AG04450 (cell line): ENCODE measurements at regions not wholly inside any gene's neighbourhood (a gene's known extent, or its start where the extent isn't known, plus 50 kb on each side); places are given as distances from the start of the nearest gene placed in this dataset.

ENCODE experiments used
- CTCF ChIA-PET: fragments of 300-600, 350-600 bp; formaldehyde crosslinking; extraction: SDS; loops from one replicate; lab custom pipeline; 2022; ENCODE audit warnings: antibody characterized with exemption, inconsistent platforms; lab: Charles Lee
- POLR2A ChIA-PET: fragments of 350-600 bp; formaldehyde crosslinking; extraction: SDS; loops from one replicate; lab custom pipeline; 2021; ENCODE audit warnings: antibody characterized with exemption, inconsistent platforms; lab: Yijun Ruan, JAX
- DNase-seq: peaks from one replicate; pipeline ENCODE4 v3.0.0-alpha.2; 2011; ENCODE audit warnings: low read depth, low spot score
- H3K27ac ChIP-seq: one replicate; pipeline ENCODE4 v1.5.1; 2012; ENCODE audit warnings: low read depth, low read length, control low read depth
- H3K27me3 ChIP-seq: one replicate; pipeline ENCODE4 v1.6.0; 2012; ENCODE audit warnings: low read length; ENCODE audit not compliant: control insufficient read depth, insufficient read depth
- H3K4me3 ChIP-seq: 2 replicates; pipeline ENCODE4 v1.5.1; 2011; ENCODE audit warnings: mild to moderate bottlenecking, low read depth, low read length, control low read depth
- H3K9me3 ChIP-seq: 2 replicates; pipeline ENCODE4 v1.5.1; 2012; ENCODE audit warnings: low read length; ENCODE audit not compliant: control insufficient read depth, insufficient read depth
- TF ChIP-seq, protein P1 (sequence below): IDR thresholded peaks from 2 replicates; pipeline ENCODE4 v1.5.1; 2011; ENCODE audit warnings: low read depth, low read length, control low read depth, inconsistent platforms

DNA sequence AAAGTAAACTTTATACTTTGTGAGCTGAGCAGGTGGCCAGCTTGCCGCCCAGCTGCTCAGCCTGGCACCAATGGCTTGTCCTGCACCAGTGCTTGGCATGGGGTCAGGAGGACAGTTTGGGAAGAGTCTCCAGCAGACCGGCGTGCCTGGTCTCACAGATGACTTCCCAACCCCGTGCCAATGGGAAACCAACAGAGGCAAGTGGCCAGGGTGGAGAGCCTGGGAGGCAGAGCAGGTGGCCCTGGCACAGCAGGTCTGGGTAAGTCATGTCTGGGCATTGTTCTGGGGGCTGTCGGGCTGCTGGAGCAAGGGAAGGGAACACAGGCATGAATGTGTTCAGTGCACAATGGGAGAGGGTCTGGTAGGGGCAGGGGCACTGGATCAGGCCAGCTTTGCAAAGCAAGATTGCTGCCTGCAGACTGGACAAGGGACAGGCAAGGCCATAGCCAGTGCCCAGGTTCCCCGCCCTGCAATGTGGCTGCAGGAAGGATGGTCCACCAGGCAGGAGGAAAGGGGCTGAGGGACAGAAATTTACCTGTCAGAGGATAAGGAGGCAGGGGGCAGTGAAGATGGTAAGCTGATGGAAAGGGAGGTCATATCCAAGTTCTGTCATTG, 76.2 kb upstream of the ALDH1B1 start:
- ChIA-PET POLR2A (no interaction called here), CTCF (no interaction called here)
- H3K4me3 ChIP-seq, result no peak overlapping the region
- no peak for DNase-seq
- peaks cover 26% of the 10 kb centered on the region for H3K27me3 ChIP-seq
- H3K27ac ChIP-seq, result no peak overlapping the region
- H3K9me3 ChIP-seq, result no peaks in the 10 kb centered on the region
- TF ChIP-seq, protein P1, sequence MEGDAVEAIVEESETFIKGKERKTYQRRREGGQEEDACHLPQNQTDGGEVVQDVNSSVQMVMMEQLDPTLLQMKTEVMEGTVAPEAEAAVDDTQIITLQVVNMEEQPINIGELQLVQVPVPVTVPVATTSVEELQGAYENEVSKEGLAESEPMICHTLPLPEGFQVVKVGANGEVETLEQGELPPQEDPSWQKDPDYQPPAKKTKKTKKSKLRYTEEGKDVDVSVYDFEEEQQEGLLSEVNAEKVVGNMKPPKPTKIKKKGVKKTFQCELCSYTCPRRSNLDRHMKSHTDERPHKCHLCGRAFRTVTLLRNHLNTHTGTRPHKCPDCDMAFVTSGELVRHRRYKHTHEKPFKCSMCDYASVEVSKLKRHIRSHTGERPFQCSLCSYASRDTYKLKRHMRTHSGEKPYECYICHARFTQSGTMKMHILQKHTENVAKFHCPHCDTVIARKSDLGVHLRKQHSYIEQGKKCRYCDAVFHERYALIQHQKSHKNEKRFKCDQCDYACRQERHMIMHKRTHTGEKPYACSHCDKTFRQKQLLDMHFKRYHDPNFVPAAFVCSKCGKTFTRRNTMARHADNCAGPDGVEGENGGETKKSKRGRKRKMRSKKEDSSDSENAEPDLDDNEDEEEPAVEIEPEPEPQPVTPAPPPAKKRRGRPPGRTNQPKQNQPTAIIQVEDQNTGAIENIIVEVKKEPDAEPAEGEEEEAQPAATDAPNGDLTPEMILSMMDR, result no peak

DNA sequence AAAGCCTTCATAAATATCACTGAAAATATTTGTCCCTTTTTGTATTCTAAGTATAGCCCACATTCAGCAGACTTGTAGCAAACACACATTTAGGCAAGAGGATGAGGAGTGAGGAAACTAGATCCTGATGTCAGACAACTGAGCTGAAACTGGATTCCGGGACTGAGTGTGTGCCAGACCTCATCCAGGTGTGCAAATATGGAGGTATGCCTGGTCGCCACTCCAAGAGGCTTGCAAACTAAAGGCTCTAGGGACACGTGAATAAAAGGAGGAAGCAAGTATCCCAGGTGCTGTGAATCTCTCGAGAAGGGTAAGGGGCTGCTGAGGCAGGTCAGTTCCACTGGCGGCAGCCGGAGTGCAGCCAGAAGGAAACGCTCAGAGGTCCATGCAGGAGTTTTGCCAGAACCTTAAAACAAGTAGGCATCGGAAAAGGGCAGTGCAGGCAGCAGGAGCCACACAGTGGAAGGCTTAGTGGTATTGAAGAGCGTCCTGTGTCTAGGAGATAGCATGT, 77.4 kb upstream of the ALDH1B1 start:
- H3K27ac ChIP-seq, result no peak overlapping the region
- TF ChIP-seq, protein P1, result no peak
- peaks cover 25% of the 10 kb centered on the region for H3K27me3 ChIP-seq
- no peak overlapping the region for H3K4me3 ChIP-seq
- H3K9me3 ChIP-seq, result no peaks in the 10 kb centered on the region
- no peak for DNase-seq
- POLR2A ChIA-PET, result no interaction called here
- CTCF ChIA-PET, result no interaction called here

DNA sequence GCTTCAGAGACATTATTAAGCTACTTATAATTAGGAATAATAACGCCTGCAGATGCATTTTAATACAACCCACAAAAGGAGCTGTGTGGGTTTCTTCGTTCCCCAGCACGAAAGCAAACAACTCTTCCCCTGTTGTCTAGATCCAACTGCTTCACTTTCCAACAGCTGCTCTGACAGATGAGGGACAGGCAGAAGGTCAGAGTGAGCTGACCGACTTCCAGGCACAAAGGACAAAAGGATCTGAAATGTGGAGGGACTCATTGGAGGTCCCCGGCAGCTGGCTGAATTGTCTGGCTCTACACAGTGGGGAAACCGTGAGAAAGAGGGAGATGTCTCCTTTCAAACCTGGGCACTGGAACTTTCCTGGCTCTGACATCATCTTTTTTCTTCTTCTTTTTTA, 79.1 kb upstream of the ALDH1B1 start:
- Histone ChIP-seq H3K4me3 (no peak overlapping the region), H3K9me3 (no peaks in the 10 kb centered on the region), H3K27me3 (peaks cover 38% of the 10 kb centered on the region), H3K27ac (no peak overlapping the region)
- no peak for DNase-seq
- ChIA-PET CTCF (no interaction called here), POLR2A (no interaction called here)
- TF ChIP-seq, protein P1, result no peak

DNA sequence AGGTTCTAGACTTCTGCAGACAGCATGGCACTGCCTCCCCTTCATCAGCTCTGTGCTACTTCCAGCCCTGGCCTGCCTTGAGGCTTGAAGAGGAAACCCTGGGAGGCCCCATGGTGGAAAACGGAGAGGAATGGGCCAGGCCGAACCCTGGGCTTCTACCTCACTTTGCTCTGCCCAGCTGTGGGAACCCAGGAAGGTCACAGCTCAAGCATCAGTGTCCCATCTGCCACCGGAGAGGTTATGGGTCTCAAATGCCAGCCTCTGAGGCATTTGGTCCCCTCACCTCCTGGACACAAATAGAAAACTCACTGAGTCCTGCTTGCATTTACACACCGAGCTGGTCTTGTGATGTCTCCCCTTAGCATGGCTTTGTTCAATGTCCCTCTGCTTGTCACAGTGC, 80.1 kb upstream of the ALDH1B1 start:
- CTCF ChIA-PET, result no interaction called here
- Histone ChIP-seq H3K27me3 (peaks cover 36% of the 10 kb centered on the region), H3K4me3 (no peak overlapping the region)

More for the DNA sequence above, 80.1 kb upstream of the ALDH1B1 start:
- POLR2A ChIA-PET, result no interaction called here
- no peak for DNase-seq
- Histone ChIP-seq H3K9me3 (no peaks in the 10 kb centered on the region), H3K27ac (no peak overlapping the region)
- TF ChIP-seq, protein P1, result no peak
